Neural crest cell (in vitro differentiated cells): ENCODE measurements at regions not wholly inside any gene's neighbourhood (a gene's known extent, or its start where the extent isn't known, plus 50 kb on each side); places are given as distances from the start of the nearest gene placed in this dataset.
"Not testable (repeated sequence)": the region's sequence is repeated elsewhere in the genome, so short reads cannot be mapped to it uniquely, and the experiment has no call there.

Source experiments
- DNase-seq: peaks from one replicate; pipeline ENCODE4 v3.0.0; 2021; ENCODE audit warnings: low read depth, mixed read lengths, low spot score
- H3K27ac Mint-ChIP-seq: one replicate; pipeline ENCODE4 v1.8.0; 2021; ENCODE audit warnings: mild to moderate bottlenecking, mixed read lengths; ENCODE audit not compliant: unreplicated experiment
- H3K27me3 Mint-ChIP-seq: 2 replicates; pipeline ENCODE4 v1.8.0; 2021; ENCODE audit warnings: low read depth, mild to moderate bottlenecking, mixed read lengths
- H3K36me3 Mint-ChIP-seq: 2 replicates; pipeline ENCODE4 v1.8.0; 2021; ENCODE audit warnings: low read depth, mild to moderate bottlenecking, mixed read lengths
- H3K4me1 Mint-ChIP-seq: 2 replicates; pipeline ENCODE4 v1.8.0; 2021; ENCODE audit warnings: mixed read lengths
- H3K4me3 Mint-ChIP-seq: one replicate; pipeline ENCODE4 v1.8.0; 2021; ENCODE audit warnings: mild to moderate bottlenecking, mixed read lengths
- H3K9me3 Mint-ChIP-seq: 2 replicates; pipeline ENCODE4 v1.8.0; 2021; ENCODE audit warnings: mixed read lengths
- TF ChIP-seq, protein P1 (sequence below): fragments of 200-600 bp; sonication (generic); conservative IDR thresholded peaks from 2 replicates; pipeline ENCODE4 v1.5.0; 2021; ENCODE audit warnings: antibody characterized with exemption, mild to moderate bottlenecking

DNA sequence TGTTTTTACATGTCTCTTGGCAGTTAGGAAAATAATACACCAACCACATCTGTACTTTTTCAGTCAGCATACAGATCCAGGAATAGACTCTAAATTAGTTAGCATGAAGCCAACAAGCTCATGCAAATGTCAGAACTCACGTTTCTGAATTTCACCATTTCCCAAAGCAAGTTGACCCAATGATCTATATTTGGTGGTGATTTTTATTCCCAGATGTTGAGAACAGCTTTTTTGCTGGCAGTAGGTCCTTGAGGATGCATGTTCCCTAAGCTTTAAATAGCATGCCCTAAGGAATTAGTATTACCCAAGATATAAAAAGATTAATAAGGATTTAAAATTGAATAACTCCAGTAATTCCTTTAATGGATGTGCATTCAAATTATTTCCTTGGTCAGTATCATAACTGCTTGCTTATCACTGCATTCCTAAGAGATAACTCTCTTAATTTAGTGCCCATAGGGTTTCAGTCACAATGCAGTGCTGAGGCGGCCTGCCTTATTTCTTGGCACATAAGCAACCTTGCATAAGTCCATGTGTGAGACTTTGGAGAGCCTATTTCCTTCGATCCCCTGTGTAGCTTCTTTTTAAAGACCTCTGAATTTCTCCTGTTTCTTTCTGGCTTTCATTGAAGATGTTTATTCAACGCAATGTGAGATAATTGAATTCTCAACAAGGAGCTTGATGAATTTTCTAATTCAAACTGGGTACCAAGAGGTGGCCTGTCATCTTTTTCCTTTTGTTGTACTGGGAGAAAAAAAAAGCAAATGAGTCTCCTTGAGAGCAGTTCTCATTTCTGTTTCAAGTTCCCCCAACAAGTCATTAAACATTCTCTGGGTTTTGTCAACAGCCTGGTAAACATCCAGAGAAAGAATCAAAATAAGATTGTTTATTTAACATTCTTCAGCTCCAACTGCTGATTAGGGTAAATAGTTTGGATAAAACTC is 135.3 kb upstream of the MEOX2 start:
- Mint-ChIP-seq H3K27me3 (no peaks in the 10 kb centered on the region), H3K27ac (no peak overlapping the region), H3K9me3 (no peaks in the 10 kb centered on the region), H3K4me3 (no peak overlapping the region), H3K4me1 (no peaks in the 10 kb centered on the region), H3K36me3 (no peaks in the 10 kb centered on the region)
- TF ChIP-seq, protein P1, sequence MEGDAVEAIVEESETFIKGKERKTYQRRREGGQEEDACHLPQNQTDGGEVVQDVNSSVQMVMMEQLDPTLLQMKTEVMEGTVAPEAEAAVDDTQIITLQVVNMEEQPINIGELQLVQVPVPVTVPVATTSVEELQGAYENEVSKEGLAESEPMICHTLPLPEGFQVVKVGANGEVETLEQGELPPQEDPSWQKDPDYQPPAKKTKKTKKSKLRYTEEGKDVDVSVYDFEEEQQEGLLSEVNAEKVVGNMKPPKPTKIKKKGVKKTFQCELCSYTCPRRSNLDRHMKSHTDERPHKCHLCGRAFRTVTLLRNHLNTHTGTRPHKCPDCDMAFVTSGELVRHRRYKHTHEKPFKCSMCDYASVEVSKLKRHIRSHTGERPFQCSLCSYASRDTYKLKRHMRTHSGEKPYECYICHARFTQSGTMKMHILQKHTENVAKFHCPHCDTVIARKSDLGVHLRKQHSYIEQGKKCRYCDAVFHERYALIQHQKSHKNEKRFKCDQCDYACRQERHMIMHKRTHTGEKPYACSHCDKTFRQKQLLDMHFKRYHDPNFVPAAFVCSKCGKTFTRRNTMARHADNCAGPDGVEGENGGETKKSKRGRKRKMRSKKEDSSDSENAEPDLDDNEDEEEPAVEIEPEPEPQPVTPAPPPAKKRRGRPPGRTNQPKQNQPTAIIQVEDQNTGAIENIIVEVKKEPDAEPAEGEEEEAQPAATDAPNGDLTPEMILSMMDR = no peak
- DNase-seq = no peak

DNA sequence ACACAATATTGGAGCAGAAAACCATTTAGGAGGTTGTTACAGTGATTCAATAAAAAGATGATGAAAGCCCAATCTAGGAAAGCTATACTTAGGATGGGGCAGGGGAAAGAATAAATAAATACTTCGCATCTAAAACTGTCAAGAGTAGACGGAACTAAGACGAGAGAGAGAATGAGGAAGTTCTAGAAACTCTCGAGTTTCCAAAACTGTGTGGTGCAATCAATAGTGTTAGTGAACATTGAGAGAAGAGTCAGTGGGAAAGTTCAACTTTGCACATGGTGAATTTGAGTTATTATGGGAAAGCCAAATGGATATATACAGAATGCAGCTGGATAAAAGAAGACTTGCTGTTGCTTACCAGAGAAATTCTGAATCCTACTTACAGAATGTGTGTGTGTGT is 133.8 kb upstream of the MEOX2 start:
- Mint-ChIP-seq H3K36me3 (no peaks in the 10 kb centered on the region), H3K4me1 (no peaks in the 10 kb centered on the region), H3K27ac (no peak overlapping the region), H3K27me3 (no peaks in the 10 kb centered on the region), H3K9me3 (peaks cover 3% of the 10 kb centered on the region), H3K4me3 (no peak overlapping the region)
- DNase-seq = no peak
- TF ChIP-seq, protein P1 = no peak

DNA sequence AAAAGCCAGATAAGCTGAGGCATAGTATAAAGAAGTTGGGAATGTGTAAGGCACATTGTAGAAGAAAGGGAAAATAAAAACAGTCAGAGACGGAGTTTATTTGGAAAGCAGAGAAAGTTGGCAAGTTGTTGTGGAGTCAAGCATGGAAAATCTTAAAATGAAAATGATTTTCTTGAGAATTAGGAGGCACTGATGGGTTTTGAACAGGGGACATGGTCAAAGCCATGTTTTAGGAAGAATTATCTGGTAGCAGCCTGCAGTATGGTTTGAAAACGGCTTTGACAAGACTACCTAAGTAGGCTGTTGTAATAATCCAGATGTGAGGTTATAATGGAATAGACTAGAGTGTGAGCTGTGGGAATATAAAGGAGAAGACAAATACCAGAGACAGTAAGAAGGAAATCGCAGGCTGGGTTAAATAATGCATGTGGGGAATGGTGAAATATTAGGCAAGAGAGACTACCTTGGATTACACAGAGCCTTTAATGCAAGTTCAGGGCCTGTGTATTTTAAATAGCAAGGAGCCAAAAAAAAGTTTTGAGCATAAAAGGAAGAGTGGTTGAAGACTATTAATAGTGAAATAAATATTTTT is 130.4 kb upstream of the MEOX2 start:
- Mint-ChIP-seq H3K27ac (no peak overlapping the region), H3K36me3 (no peaks in the 10 kb centered on the region), H3K27me3 (no peaks in the 10 kb centered on the region), H3K4me1 (no peaks in the 10 kb centered on the region), H3K4me3 (no peak overlapping the region), H3K9me3 (peaks cover 5% of the 10 kb centered on the region)
- DNase-seq = no peak
- TF ChIP-seq, protein P1 = no peak

DNA sequence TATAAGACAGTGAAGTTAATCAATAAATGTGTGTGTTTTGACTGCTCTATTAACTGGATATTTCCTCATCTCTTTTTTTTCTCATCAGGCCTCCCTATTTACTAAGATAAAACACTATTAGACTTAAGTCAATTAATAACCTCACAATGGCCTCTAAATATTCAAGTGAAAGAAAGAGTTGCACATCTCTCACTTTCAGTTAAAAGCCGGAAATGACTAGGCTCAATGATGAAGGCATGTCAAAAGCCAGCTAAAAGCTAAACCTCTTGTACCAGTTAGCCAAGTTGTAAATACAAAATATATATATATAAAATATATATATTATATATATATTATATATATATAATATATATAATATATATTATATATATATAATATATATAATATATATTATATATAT is 127.0 kb upstream of the MEOX2 start:
- H3K4me3 Mint-ChIP-seq = no peak overlapping the region
- no peaks in the 10 kb centered on the region for H3K4me1 Mint-ChIP-seq
- H3K36me3 Mint-ChIP-seq = peaks cover 4% of the 10 kb centered on the region
- peaks cover 15% of the 10 kb centered on the region for H3K9me3 Mint-ChIP-seq
- TF ChIP-seq, protein P1 = no peak
- H3K27me3 Mint-ChIP-seq = no peaks in the 10 kb centered on the region
- DNase-seq = no peak
- no peak overlapping the region for H3K27ac Mint-ChIP-seq

DNA sequence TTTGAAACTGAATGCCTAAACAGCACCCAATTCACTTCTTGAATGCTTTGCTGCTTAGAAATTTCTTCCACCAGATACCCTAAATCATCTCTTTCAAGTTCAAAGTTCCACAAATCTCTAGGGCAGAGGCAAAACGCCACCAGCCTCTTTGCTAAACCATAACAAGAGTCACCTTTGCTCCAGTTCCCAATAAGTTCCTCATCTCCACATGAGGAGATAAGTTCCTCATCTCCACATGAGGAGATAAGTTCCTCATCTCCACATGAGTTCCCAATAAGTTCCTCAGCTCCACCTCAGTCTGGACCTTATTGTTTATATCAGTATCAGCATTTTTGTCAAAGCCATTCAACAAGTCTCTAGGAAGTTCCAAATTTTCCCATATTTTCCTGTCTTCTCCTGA is 123.9 kb upstream of the MEOX2 start:
- Mint-ChIP-seq H3K27ac (peak overlapping the region; percentile 53), H3K9me3 (peaks cover 13% of the 10 kb centered on the region)
- not testable (repeated sequence) for DNase-seq, H3K4me1 Mint-ChIP-seq, H3K4me3 Mint-ChIP-seq, H3K27me3 Mint-ChIP-seq, H3K36me3 Mint-ChIP-seq

DNA sequence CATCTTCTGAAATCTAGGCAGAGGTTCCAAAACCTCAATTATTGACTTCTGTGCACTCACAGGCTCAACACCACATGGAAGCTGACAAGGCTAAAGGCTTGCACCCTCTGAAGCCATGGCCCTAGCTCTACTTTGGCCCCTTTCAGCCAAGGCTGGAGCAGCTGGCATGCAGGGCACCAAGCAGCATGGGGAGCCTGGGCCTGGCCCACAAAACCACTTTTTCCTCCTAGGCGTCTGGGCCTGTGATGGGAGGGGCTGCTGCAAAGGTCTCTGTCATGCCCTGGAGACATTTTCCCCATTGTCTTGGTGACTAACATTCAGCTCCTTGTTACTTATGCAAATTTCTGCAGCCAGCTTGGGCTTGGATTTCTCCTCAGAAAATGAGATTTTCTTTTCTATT is 123.5 kb upstream of the MEOX2 start:
- H3K27ac Mint-ChIP-seq, H3K27me3 Mint-ChIP-seq, H3K4me1 Mint-ChIP-seq, H3K4me3 Mint-ChIP-seq, H3K36me3 Mint-ChIP-seq, DNase-seq: not testable (repeated sequence)
- H3K9me3 Mint-ChIP-seq = peaks cover 13% of the 10 kb centered on the region
